Spleen (tissue), 11 donors: ENCODE measurements at regions not wholly inside any gene's neighbourhood (a gene's known extent, or its start where the extent isn't known, plus 50 kb on each side); places are given as distances from the start of the nearest gene placed in this dataset.

Experiments
- DNase-seq: peaks from one replicate; pipeline ENCODE4 v3.0.0-alpha.2; 2020
- H3K27ac ChIP-seq, 8 donors: fragments of 200-600 bp; sonication (generic) in 7 of 8; 1 replicate in 4 of 8; 2 replicates in 4 of 8; pipeline versions ENCODE4 v1.5.0 to v1.8.0; 2016 to 2021; ENCODE audit warnings: inconsistent platforms in 4 of 8, mild to moderate bottlenecking in 4 of 8, moderate library complexity in 1 of 8
- H3K27me3 ChIP-seq, 7 donors: fragments of 200-600 bp; sonication (generic) in 6 of 7; replicated peaks in 1 of 7; 1 replicate in 4 of 7; 2 replicates in 3 of 7; pipeline versions ENCODE4 v1.5.0 to v1.8.0; 2016 to 2021; ENCODE audit warnings: inconsistent platforms in 3 of 7, mild to moderate bottlenecking in 1 of 7
- H3K36me3 ChIP-seq, 6 donors: fragments of 200-600 bp; sonication (generic) in 5 of 6; 1 replicate in 4 of 6; 2 replicates in 2 of 6; pipeline versions ENCODE4 v1.5.0 to v1.8.0; 2016 to 2021; ENCODE audit warnings: inconsistent platforms in 2 of 6
- H3K4me1 ChIP-seq, 6 donors: fragments of 200-600 bp; sonication (generic) in 5 of 6; 1 replicate in 3 of 6; 2 replicates in 3 of 6; pipeline versions ENCODE4 v1.5.0 to v1.8.0; 2016 to 2021; ENCODE audit warnings: inconsistent platforms in 3 of 6
- H3K4me3 ChIP-seq, 8 donors: fragments of 200-600 bp; sonication (generic) in 7 of 8; 1 replicate in 4 of 8; 2 replicates in 4 of 8; pipeline versions ENCODE4 v1.5.0 to v1.8.0; 2016 to 2021; ENCODE audit warnings: inconsistent platforms in 4 of 8, mild to moderate bottlenecking in 4 of 8, moderate library complexity in 2 of 8
- H3K9me3 ChIP-seq, 8 donors: fragments of 200-600 bp; sonication (generic) in 7 of 8; 1 replicate in 4 of 8; 2 replicates in 4 of 8; pipeline versions ENCODE4 v1.5.0 to v1.8.0; 2016 to 2021; ENCODE audit warnings: inconsistent platforms in 4 of 8
- POLR2A ChIP-seq, 3 donors: fragments of 450-650 bp; IDR thresholded peaks; one replicate each; pipeline ENCODE4 v1.5.1; 2017; ENCODE audit warnings: antibody characterized with exemption in 3 of 3, mild to moderate bottlenecking in 1 of 3
- POLR2AphosphoS5 ChIP-seq, 3 donors: sonication (generic); formaldehyde crosslinking; IDR thresholded peaks; one replicate each; pipeline ENCODE4 v1.5.1; 2017; ENCODE audit warnings: antibody characterized with exemption in 3 of 3
- WGBS, 5 donors: extraction: QIAGEN DNeasy Blood & Tissue Kit in 3 of 5; methylation state at CpG; one replicate each; pipeline versions ENCODE4 v1.1.5 to v1.1.7; 2013 to 2018; 5-methylcytosine and 5-hydroxymethylcytosine counted together
- intact Hi-C: fragments of 100-400 bp; cut with DNase I; formaldehyde crosslinking; loops from one replicate; pipeline ENCODE4 v1.15.0; 2023; ENCODE audit warnings: low total_unique reads
- TF ChIP-seq, protein P1 (sequence below), 11 experiments: fragments of 200-600 bp in 7 of 11; fragments of 450-650 bp in 4 of 11; sonication (generic) in 4 of 11; IDR thresholded peaks in 8 of 11; conservative IDR thresholded peaks in 3 of 11; 1 replicate in 7 of 11; 2 replicates in 4 of 11; pipeline versions ENCODE4 v1.4.0 to v1.8.0; 2016 to 2021; ENCODE audit warnings: antibody characterized with exemption in 11 of 11, inconsistent platforms in 4 of 11, mild to moderate bottlenecking in 1 of 11
- donor health status: healthy with polysubstance abuse.
- donor health status: DM: no; HTN: no; CAD: no; lungs with moderate emphysema.
- donor health status: DM: no; HTN: no; CAD: no.
- donor health status: Bipolar disorder and iron deficiency.
- donor health status: healthy.
- donor health status: DM: no; HTN: no; CAD: no.
- donor health status: DM: yes; HTN: yes; CAD: no.

DNA sequence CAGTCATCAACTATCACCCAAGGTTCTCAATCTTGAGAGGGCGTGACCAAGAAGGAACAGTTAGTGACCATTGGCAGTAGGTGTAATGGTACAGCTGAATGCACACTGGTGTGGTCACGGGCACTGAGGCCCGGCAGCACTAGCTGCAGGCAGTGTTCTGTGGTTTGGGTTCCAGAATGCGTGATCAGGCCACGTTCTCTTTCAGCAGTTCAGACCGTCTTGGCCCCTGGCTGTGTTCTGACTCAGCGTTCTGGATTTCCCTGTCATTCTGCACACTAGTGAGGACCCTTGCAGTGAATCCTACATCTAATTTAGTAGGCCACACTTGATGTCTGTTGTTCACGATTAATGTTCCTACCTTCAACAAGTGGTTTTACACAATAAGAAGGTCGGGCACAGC is 220.5 kb upstream of the SLCO3A1 start:
- 82 to 92% (median 87%) methylated on average over 8 to 9 of the region's 9 CpGs for WGBS, 5 donors
- Histone ChIP-seq H3K4me1 (no peaks in the 10 kb centered on the region), H3K27me3 (no peaks in the 10 kb centered on the region), H3K4me3 (no peak overlapping the region), H3K27ac (no peak overlapping the region), H3K9me3 (peaks cover 0 to 11% (median 0%) of the 10 kb centered on the region in 8 donors), H3K36me3 (no peaks in the 10 kb centered on the region)
- DNase-seq, result no peak
- TF ChIP-seq, protein P1, sequence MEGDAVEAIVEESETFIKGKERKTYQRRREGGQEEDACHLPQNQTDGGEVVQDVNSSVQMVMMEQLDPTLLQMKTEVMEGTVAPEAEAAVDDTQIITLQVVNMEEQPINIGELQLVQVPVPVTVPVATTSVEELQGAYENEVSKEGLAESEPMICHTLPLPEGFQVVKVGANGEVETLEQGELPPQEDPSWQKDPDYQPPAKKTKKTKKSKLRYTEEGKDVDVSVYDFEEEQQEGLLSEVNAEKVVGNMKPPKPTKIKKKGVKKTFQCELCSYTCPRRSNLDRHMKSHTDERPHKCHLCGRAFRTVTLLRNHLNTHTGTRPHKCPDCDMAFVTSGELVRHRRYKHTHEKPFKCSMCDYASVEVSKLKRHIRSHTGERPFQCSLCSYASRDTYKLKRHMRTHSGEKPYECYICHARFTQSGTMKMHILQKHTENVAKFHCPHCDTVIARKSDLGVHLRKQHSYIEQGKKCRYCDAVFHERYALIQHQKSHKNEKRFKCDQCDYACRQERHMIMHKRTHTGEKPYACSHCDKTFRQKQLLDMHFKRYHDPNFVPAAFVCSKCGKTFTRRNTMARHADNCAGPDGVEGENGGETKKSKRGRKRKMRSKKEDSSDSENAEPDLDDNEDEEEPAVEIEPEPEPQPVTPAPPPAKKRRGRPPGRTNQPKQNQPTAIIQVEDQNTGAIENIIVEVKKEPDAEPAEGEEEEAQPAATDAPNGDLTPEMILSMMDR (IDR thresholded peaks at IDR 0.05 in 8 of 11, conservative IDR thresholded peaks at IDR 0.05 in 3 of 11), result no peak
- TF ChIP-seq POLR2AphosphoS5 (IDR thresholded peaks at IDR 0.05) (no peak), POLR2A (IDR thresholded peaks at IDR 0.05) (no peak)
- intact Hi-C loops, result no loop called here

DNA sequence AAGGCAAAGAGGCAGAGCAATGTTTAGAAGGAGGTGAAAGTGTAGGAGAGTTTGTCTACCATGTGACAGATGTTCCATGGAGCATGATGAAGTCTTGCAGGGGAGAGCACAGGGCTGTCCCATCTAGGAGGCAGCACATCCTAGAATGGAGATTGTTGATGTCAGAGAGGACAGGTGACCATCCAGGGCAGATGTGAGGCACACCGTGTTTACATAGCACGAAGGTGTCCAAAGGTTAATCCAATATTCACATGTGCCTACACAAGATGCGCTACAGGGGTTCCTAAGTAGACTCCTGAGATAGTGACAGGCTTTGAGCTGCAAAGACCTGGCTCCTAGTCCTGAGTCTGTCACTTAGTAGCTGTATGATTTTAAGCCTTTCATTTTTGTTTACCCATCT is 219.3 kb upstream of the SLCO3A1 start:
- H3K9me3 ChIP-seq, result peaks cover 0 to 8% (median 0%) of the 10 kb centered on the region in 8 donors
- 90 to 98% (median 95%) methylated on average over 3 of the region's 3 CpGs for WGBS, 5 donors
- no peak overlapping the region for H3K4me3 ChIP-seq
- H3K27ac ChIP-seq, result no peak overlapping the region
- H3K4me1 ChIP-seq, result no peaks in the 10 kb centered on the region
- DNase-seq, result no peak
- H3K27me3 ChIP-seq, result no peaks in the 10 kb centered on the region
- H3K36me3 ChIP-seq, result no peaks in the 10 kb centered on the region
- TF ChIP-seq POLR2A (IDR thresholded peaks at IDR 0.05), result no peak
- TF ChIP-seq, protein P1 (IDR thresholded peaks at IDR 0.05 in 8 of 11, conservative IDR thresholded peaks at IDR 0.05 in 3 of 11), result no peak
- TF ChIP-seq POLR2AphosphoS5 (IDR thresholded peaks at IDR 0.05), result no peak
- intact Hi-C loops, result no loop called here

DNA sequence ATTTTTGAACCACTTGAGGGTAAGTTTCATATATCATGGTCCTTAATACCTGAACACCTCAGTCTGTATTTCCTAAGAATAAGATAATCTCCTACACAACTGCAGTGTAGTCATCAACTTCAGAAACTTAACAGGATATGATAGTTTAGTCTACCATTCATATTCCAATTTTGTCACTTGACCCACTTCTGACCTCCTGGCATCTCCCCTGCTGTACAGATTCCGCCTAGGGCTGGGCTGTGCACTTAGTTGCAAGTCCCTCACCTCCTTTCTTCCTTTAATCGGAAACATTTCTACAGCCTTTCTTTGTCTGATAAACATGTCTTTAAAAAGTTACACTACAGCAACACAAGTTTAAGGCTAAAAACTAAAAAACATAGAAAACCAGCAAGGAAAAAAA is 218.4 kb upstream of the SLCO3A1 start:
- 51 to 76% (median 65%) methylated on average over 2 of the region's 2 CpGs for WGBS, 5 donors
- intact Hi-C loops, result no loop called here
- no peak overlapping the region for H3K4me3 ChIP-seq

DNA sequence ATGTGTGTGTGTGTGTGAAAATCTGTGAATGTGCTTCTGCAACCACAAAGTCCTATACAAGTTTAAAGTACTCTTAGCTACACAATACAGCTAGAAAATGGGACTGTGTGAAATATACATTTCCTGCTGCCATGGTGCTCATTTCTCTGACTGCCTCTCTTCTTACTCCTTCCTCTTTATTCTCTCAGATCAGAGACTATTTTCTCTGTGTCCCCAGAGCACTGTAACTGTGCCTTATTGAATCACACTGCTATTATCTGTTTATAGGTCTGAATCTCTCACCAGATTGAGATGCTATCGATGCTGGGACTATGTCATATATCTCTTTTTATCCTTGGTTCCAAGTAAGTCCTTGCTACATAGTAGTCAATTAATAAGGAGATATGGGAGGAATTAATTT is 217.9 kb upstream of the SLCO3A1 start:
- Histone ChIP-seq H3K9me3 (peaks cover 0 to 22% (median 13%) of the 10 kb centered on the region in 8 donors), H3K36me3 (no peaks in the 10 kb centered on the region), H3K27me3 (no peaks in the 10 kb centered on the region), H3K4me1 (no peaks in the 10 kb centered on the region), H3K4me3 (no peak overlapping the region), H3K27ac (no peak overlapping the region)
- TF ChIP-seq POLR2A (IDR thresholded peaks at IDR 0.05) (no peak), POLR2AphosphoS5 (IDR thresholded peaks at IDR 0.05) (no peak)
- TF ChIP-seq, protein P1 (IDR thresholded peaks at IDR 0.05 in 8 of 11, conservative IDR thresholded peaks at IDR 0.05 in 3 of 11), result no peak
- intact Hi-C loops, result no loop called here
- WGBS, 5 donors, result 83 to 94% (median 92%) methylated on average over 1 of the region's 1 CpG
- no peak for DNase-seq

More for the DNA sequence above, 218.4 kb upstream of the SLCO3A1 start:
- H3K4me1 ChIP-seq, result no peaks in the 10 kb centered on the region
- H3K27ac ChIP-seq, result no peak overlapping the region
- no peak for TF ChIP-seq POLR2AphosphoS5 (IDR thresholded peaks at IDR 0.05)
- no peak for TF ChIP-seq POLR2A (IDR thresholded peaks at IDR 0.05)
- TF ChIP-seq, protein P1 (IDR thresholded peaks at IDR 0.05 in 8 of 11, conservative IDR thresholded peaks at IDR 0.05 in 3 of 11), result no peak
- H3K27me3 ChIP-seq, result no peaks in the 10 kb centered on the region
- peaks cover 0 to 16% (median 8%) of the 10 kb centered on the region in 8 donors for H3K9me3 ChIP-seq
- no peaks in the 10 kb centered on the region for H3K36me3 ChIP-seq
- no peak for DNase-seq
